ENCODE measurements at regions not wholly inside any gene's neighbourhood (a gene's known extent, or its start where the extent isn't known, plus 50 kb on each side); places are given as distances from the start of the nearest gene placed in this dataset.

DNA sequence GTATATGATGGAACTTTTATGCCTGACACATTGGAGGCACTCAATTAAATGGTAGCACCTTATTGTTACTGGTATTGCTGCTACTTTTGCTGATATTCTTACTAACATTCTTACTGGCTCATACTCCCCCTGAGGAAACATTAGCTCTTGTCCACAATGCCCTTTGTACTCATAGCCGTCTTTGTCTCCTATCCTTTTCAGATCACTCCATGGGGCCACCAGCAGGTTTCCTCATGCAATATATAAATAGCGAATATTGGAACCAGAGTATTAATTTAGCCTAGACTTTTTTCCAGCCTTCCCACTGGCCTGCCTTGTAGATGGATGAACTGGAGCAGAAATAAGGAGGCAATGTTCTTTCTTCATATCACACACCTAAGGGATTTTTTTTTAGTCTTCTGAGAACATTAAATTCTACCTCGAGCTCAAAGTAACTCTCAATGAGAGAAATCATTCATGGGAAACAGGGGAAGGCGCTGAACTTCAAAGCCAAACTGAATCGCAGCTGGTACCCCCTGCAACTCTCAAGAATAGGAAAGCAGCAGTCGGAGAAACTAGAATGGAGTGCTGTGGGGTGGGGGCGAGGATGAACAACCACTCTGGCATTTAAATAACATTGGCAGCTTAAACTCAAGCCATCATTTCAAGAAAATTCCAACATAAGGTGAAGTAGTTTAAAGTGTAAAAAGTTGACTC, 300.3 kb downstream of the TAFA4 start:
- intact Hi-C loops (cut with micrococcal nuclease; ENCODE audit: unreplicated experiment) = no loop called here
- Histone ChIP-seq H3K4me3 (ENCODE audit: low read depth, low read length) (no peak overlapping the region), H3K9me3 (no peaks in the 10 kb centered on the region), H3K27me3 (replicated peaks; ENCODE audit: control insufficient read depth, insufficient read depth, low read length) (no peaks in the 10 kb centered on the region), H3K36me3 (ENCODE audit: control insufficient read depth, insufficient read depth, low read length) (no peaks in the 10 kb centered on the region), H3K4me1 (no peaks in the 10 kb centered on the region)
- TF ChIP-seq, protein P1, sequence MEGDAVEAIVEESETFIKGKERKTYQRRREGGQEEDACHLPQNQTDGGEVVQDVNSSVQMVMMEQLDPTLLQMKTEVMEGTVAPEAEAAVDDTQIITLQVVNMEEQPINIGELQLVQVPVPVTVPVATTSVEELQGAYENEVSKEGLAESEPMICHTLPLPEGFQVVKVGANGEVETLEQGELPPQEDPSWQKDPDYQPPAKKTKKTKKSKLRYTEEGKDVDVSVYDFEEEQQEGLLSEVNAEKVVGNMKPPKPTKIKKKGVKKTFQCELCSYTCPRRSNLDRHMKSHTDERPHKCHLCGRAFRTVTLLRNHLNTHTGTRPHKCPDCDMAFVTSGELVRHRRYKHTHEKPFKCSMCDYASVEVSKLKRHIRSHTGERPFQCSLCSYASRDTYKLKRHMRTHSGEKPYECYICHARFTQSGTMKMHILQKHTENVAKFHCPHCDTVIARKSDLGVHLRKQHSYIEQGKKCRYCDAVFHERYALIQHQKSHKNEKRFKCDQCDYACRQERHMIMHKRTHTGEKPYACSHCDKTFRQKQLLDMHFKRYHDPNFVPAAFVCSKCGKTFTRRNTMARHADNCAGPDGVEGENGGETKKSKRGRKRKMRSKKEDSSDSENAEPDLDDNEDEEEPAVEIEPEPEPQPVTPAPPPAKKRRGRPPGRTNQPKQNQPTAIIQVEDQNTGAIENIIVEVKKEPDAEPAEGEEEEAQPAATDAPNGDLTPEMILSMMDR (IDR thresholded peaks at IDR 0.05; ENCODE audit: insufficient read depth in 1 of 2, low read depth in 1 of 2, low read length in 1 of 2, severe bottlenecking in 1 of 2, unreplicated experiment in 1 of 2) = no peak
- no peak for DNase-seq
- H3K27me3 Mint-ChIP-seq (ENCODE audit: insufficient read depth, unreplicated experiment) = peaks cover 16% of the 10 kb centered on the region
- CTCF ChIA-PET = no interaction called here
- POLR2A ChIA-PET = no interaction called here
- H3K27ac Mint-ChIP-seq (ENCODE audit: unreplicated experiment) = no peak overlapping the region
- H3K36me3 Mint-ChIP-seq (ENCODE audit: insufficient read depth, unreplicated experiment) = no peaks in the 10 kb centered on the region
- BruUV-seq (replicated peaks) = no TSS peak
- no peak overlapping the region for H3K4me3 Mint-ChIP-seq (ENCODE audit: unreplicated experiment)
- H3K9me3 Mint-ChIP-seq (ENCODE audit: unreplicated experiment) = no peaks in the 10 kb centered on the region
- H3K4me1 Mint-ChIP-seq (ENCODE audit: low read depth, unreplicated experiment) = no peaks in the 10 kb centered on the region

DNA sequence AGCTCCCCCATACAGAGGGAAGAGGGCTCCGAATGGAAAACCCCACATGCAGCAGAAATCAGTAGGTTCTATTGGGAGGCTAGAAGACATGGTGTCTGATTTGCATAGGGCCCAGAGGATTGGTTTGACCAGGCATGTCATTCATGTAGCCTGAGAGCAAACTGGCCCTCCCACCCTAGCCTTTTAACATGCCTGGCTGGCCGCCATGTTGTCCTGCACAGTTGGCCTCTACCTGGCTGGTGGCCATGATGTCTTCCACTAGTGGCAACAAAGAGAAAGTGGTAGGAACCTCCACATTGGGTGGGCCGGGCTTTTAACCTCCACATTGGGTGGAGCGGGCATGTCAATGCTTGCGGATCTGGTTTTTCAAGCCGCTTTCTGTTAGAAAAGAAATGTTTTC, 312.1 kb downstream of the TAFA4 start:
- TF ChIP-seq, protein P1 (IDR thresholded peaks at IDR 0.05; ENCODE audit: insufficient read depth in 1 of 2, low read depth in 1 of 2, low read length in 1 of 2, severe bottlenecking in 1 of 2, unreplicated experiment in 1 of 2) = no peak

DNA sequence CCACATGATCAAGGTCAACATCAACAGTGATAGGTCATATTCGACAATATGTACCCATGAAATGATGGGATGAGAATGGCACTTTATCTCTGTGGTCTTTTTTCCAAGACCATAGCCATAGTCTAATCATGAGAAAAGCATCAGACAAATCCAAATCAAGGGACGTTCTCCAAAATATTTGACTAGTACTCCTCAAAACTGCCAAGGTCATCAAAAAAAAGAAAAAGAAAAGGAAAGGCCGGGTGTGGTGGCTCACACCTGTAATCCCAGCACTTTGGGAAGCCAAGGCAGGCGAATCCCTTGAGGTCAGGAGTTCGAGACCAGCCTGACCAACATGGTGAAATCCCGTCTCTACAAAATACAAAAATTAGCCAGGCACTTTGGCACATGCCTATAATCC, 318.3 kb downstream of the TAFA4 start:
- Mint-ChIP-seq H3K9me3 (ENCODE audit: unreplicated experiment) (peaks cover 9% of the 10 kb centered on the region), H3K4me1 (ENCODE audit: low read depth, unreplicated experiment) (no peaks in the 10 kb centered on the region), H3K27me3 (ENCODE audit: insufficient read depth, unreplicated experiment) (peaks cover 3% of the 10 kb centered on the region), H3K27ac (ENCODE audit: unreplicated experiment) (no peak overlapping the region), H3K4me3 (ENCODE audit: unreplicated experiment) (no peak overlapping the region), H3K36me3 (ENCODE audit: insufficient read depth, unreplicated experiment) (no peaks in the 10 kb centered on the region)
- no TSS peak for BruUV-seq (replicated peaks)
- DNase-seq = no peak
- Histone ChIP-seq H3K36me3 (ENCODE audit: control insufficient read depth, insufficient read depth, low read length) (no peaks in the 10 kb centered on the region), H3K4me1 (no peaks in the 10 kb centered on the region), H3K9me3 (no peaks in the 10 kb centered on the region), H3K4me3 (ENCODE audit: low read depth, low read length) (no peak overlapping the region), H3K27me3 (replicated peaks; ENCODE audit: control insufficient read depth, insufficient read depth, low read length) (no peaks in the 10 kb centered on the region)
- intact Hi-C loops (cut with micrococcal nuclease; ENCODE audit: unreplicated experiment) = no loop called here
- TF ChIP-seq, protein P1 (IDR thresholded peaks at IDR 0.05; ENCODE audit: insufficient read depth in 1 of 2, low read depth in 1 of 2, low read length in 1 of 2, severe bottlenecking in 1 of 2, unreplicated experiment in 1 of 2) = no peak
- ChIA-PET CTCF (no interaction called here), POLR2A (no interaction called here)

More for the DNA sequence above, 312.1 kb downstream of the TAFA4 start:
- ChIA-PET CTCF (no interaction called here), POLR2A (no interaction called here)
- H3K27me3 ChIP-seq (replicated peaks; ENCODE audit: control insufficient read depth, insufficient read depth, low read length) = no peaks in the 10 kb centered on the region
- Mint-ChIP-seq H3K9me3 (ENCODE audit: unreplicated experiment) (no peaks in the 10 kb centered on the region), H3K27me3 (ENCODE audit: insufficient read depth, unreplicated experiment) (peaks cover 4% of the 10 kb centered on the region), H3K36me3 (ENCODE audit: insufficient read depth, unreplicated experiment) (no peaks in the 10 kb centered on the region), H3K4me3 (ENCODE audit: unreplicated experiment) (no peak overlapping the region), H3K4me1 (ENCODE audit: low read depth, unreplicated experiment) (no peaks in the 10 kb centered on the region), H3K27ac (ENCODE audit: unreplicated experiment) (no peak overlapping the region)
- no TSS peak for BruUV-seq (replicated peaks)
- no peaks in the 10 kb centered on the region for H3K4me1 ChIP-seq
- intact Hi-C loops (cut with micrococcal nuclease; ENCODE audit: unreplicated experiment) = no loop called here
- no peak for DNase-seq
- H3K36me3 ChIP-seq (ENCODE audit: control insufficient read depth, insufficient read depth, low read length) = no peaks in the 10 kb centered on the region
- no peaks in the 10 kb centered on the region for H3K9me3 ChIP-seq
- H3K4me3 ChIP-seq (ENCODE audit: low read depth, low read length) = no peak overlapping the region
